GM23338 (cell line): ENCODE measurements at regions not wholly inside any gene's neighbourhood (a gene's known extent, or its start where the extent isn't known, plus 50 kb on each side); places are given as distances from the start of the nearest gene placed in this dataset.

Source experiments
- ATAC-seq: fragments of 200-7000 bp; cut with Tn5 transposase; 3 replicates; pipeline ENCODE4 v1.9.1; 2020
- DNase-seq: peaks from one replicate; pipeline ENCODE4 v3.0.0-alpha.2; 2015; ENCODE audit warnings: low spot score
- H2AFZ ChIP-seq: fragments of 200-600 bp; sonication (generic); 2 replicates; pipeline ENCODE4 v1.8.0; 2016; ENCODE audit warnings: antibody characterized with exemption, mild to moderate bottlenecking, moderate library complexity
- H3F3A ChIP-seq: fragments of 200-600 bp; sonication (generic); replicated peaks from 2 replicates; pipeline ENCODE4 v1.8.0; 2017; ENCODE audit warnings: antibody characterized with exemption, mixed run types, low read depth
- H3K27ac ChIP-seq: fragments of 200-600 bp; sonication (generic); 2 replicates; pipeline ENCODE4 v1.6.1; 2016; ENCODE audit warnings: low read depth
- H3K27me3 ChIP-seq: fragments of 200-600 bp; sonication (generic); 2 replicates; pipeline ENCODE4 v1.8.0; 2016; ENCODE audit warnings: mild to moderate bottlenecking, mixed run types, moderate library complexity; ENCODE audit not compliant: insufficient read depth
- H3K36me3 ChIP-seq: fragments of 200-600 bp; sonication (generic); 2 replicates; pipeline ENCODE4 v1.8.0; 2016; ENCODE audit warnings: mild to moderate bottlenecking; ENCODE audit not compliant: insufficient read depth
- H3K4me1 ChIP-seq: fragments of 200-600 bp; sonication (generic); 2 replicates; pipeline ENCODE4 v1.8.0; 2016; ENCODE audit warnings: mild to moderate bottlenecking, moderate library complexity; ENCODE audit not compliant: insufficient read depth
- H3K4me2 ChIP-seq: fragments of 200-600 bp; sonication (generic); 2 replicates; pipeline ENCODE4 v1.7.1; 2017; ENCODE audit warnings: mixed run types
- H3K4me3 ChIP-seq: fragments of 200-600 bp; sonication (generic); 2 replicates; pipeline ENCODE4 v1.6.1; 2016; ENCODE audit warnings: mixed run types
- H3K79me2 ChIP-seq: fragments of 200-600 bp; sonication (generic); replicated peaks from 2 replicates; pipeline ENCODE4 v1.8.0; 2017; ENCODE audit warnings: mild to moderate bottlenecking; ENCODE audit not compliant: insufficient read depth
- H3K9me2 ChIP-seq: fragments of 200-600 bp; sonication (generic); 2 replicates; pipeline ENCODE4 v1.8.0; 2017; ENCODE audit not compliant: insufficient read depth
- H4K20me1 ChIP-seq: fragments of 200-600 bp; sonication (generic); replicated peaks from 2 replicates; pipeline ENCODE4 v1.8.0; 2017; ENCODE audit warnings: mild to moderate bottlenecking; ENCODE audit not compliant: insufficient read depth
- H3K27ac Mint-ChIP-seq: 2 replicates; pipeline ENCODE4 v1.8.0; 2020; ENCODE audit warnings: inconsistent platforms, mild to moderate bottlenecking, moderate library complexity, mixed read lengths
- H3K27me3 Mint-ChIP-seq: 3 replicates; pipeline ENCODE4 v1.8.0; 2022; ENCODE audit warnings: low read depth, mild to moderate bottlenecking, moderate library complexity, mixed read lengths, inconsistent platforms; ENCODE audit not compliant: insufficient read depth, poor library complexity
- H3K36me3 Mint-ChIP-seq: 3 replicates; pipeline ENCODE4 v1.8.0; 2021; ENCODE audit warnings: low read depth, mild to moderate bottlenecking, inconsistent platforms, moderate library complexity, mixed read lengths
- H3K4me1 Mint-ChIP-seq: 3 replicates; pipeline ENCODE4 v1.8.0; 2020; ENCODE audit warnings: mild to moderate bottlenecking, inconsistent platforms, mixed read lengths
- H3K4me3 Mint-ChIP-seq: 3 replicates; pipeline ENCODE4 v1.8.0; 2021; ENCODE audit warnings: moderate library complexity, mild to moderate bottlenecking, inconsistent platforms, mixed read lengths
- H3K9me3 Mint-ChIP-seq: 3 replicates; pipeline ENCODE4 v1.8.0; 2020; ENCODE audit warnings: moderate library complexity, mild to moderate bottlenecking, inconsistent platforms, mixed read lengths
- CREB1 ChIP-seq: fragments of 250-450 bp; sonication (Bioruptor Pico); IDR thresholded peaks from 2 replicates; pipeline ENCODE4 v1.5.0; 2020; ENCODE audit warnings: low read depth, mild to moderate bottlenecking, moderate library complexity
- CTCF ChIP-seq, 2 experiments: fragments of 200-600 bp in 1 of 2; sonication (generic) in 1 of 2; conservative IDR thresholded peaks; 2 replicates each; pipeline versions ENCODE4 v1.5.1 to v1.6.1; 2016 to 2017; ENCODE audit warnings: antibody characterized with exemption in 2 of 2, low read depth in 2 of 2, mild to moderate bottlenecking in 2 of 2, moderate library complexity in 1 of 2
- ETS1 ChIP-seq: IDR thresholded peaks from 2 replicates; pipeline ENCODE4 v1.6.1; 2016; ENCODE audit warnings: antibody characterized with exemption
- EZH2 ChIP-seq: fragments of 200-600 bp; sonication (generic); IDR thresholded peaks from one replicate; pipeline ENCODE4 v1.8.0; 2017; ENCODE audit warnings: antibody characterized with exemption, mild to moderate bottlenecking, low read depth; ENCODE audit not compliant: unreplicated experiment
- EZH2phosphoT487 ChIP-seq: fragments of 200-600 bp; sonication (generic); IDR thresholded peaks from one replicate; pipeline ENCODE4 v1.8.1; 2018; ENCODE audit warnings: antibody characterized with exemption; ENCODE audit not compliant: unreplicated experiment
- JUNB ChIP-seq: IDR thresholded peaks from one replicate; pipeline ENCODE4 v1.6.1; 2016; ENCODE audit warnings: antibody characterized with exemption; ENCODE audit not compliant: unreplicated experiment
- NANOG ChIP-seq: IDR thresholded peaks from 2 replicates; pipeline ENCODE4 v1.6.1; 2016; ENCODE audit warnings: antibody characterized with exemption, borderline replicate concordance
- POLR2AphosphoS5 ChIP-seq: IDR thresholded peaks from 2 replicates; pipeline ENCODE4 v1.6.1; 2016; ENCODE audit warnings: antibody characterized with exemption, low read depth
- REST ChIP-seq: IDR thresholded peaks from one replicate; pipeline ENCODE4 v1.6.1; 2018; ENCODE audit warnings: antibody characterized with exemption; ENCODE audit not compliant: unreplicated experiment
- STAT1 ChIP-seq: IDR thresholded peaks from one replicate; pipeline ENCODE4 v1.6.1; 2016; ENCODE audit warnings: antibody characterized with exemption; ENCODE audit not compliant: unreplicated experiment
- ZNF114 ChIP-seq: fragments of 250-450 bp; sonication (Bioruptor Pico); IDR thresholded peaks from 2 replicates; pipeline ENCODE4 v1.5.0; 2020; ENCODE audit warnings: mild to moderate bottlenecking, moderate library complexity
- ZNF331 ChIP-seq: fragments of 250-450 bp; sonication (Bioruptor Pico); IDR thresholded peaks from 2 replicates; pipeline ENCODE4 v1.5.0; 2020; ENCODE audit warnings: low read depth, mild to moderate bottlenecking, moderate library complexity
- ZNF462 ChIP-seq: fragments of 250-450 bp; sonication (Bioruptor Pico); IDR thresholded peaks from 2 replicates; pipeline ENCODE4 v1.5.0; 2020; ENCODE audit warnings: mild to moderate bottlenecking, moderate library complexity

- Histone ChIP-seq H3K9me2 (no peaks in the 10 kb centered on the region), H3K36me3 (peaks cover 4% of the 10 kb centered on the region; the same call in 1 of the 2 replicates), H3K79me2 (no peaks in the 10 kb centered on the region), H3K4me1 (no peaks in the 10 kb centered on the region), H3K27me3 (no peaks in the 10 kb centered on the region), H3K4me2 (no peak overlapping the region), H4K20me1 (no peaks in the 10 kb centered on the region), H2AFZ (no peak overlapping the region), H3K4me3 (no peak overlapping the region), H3K27ac (no peak overlapping the region), H3F3A (no peaks in the 10 kb centered on the region)
- TF ChIP-seq CREB1 (no peak), EZH2phosphoT487 (no peak), ZNF114 (no peak), JUNB (no peak), POLR2AphosphoS5 (no peak), EZH2 (no peak), ZNF462 (CRISPR knock-in tag) (no peak), REST (no peak), CTCF (conservative IDR thresholded peaks at IDR 0.05; ENCODE audit: low read depth in 2 of 2) (no peak), ETS1 (no peak), ZNF331 (CRISPR knock-in tag) (no peak), NANOG (no peak), STAT1 (no peak)
- no peak for ATAC-seq
- no peak overlapping the region for H3K4me3 Mint-ChIP-seq
- no peaks in the 10 kb centered on the region for H3K4me1 Mint-ChIP-seq
- peaks cover 84% of the 10 kb centered on the region for H3K9me3 Mint-ChIP-seq
- no peak overlapping the region for H3K27ac Mint-ChIP-seq
- DNase-seq = no peak
- peaks cover 3% of the 10 kb centered on the region for H3K27me3 Mint-ChIP-seq
- H3K36me3 Mint-ChIP-seq = peaks cover 28% of the 10 kb centered on the region
Measured at GRCh38 chr19:27909861-27910260, 1303.1 kb downstream of the UQCRFS1 start.
